HG03196 (cell line): ENCODE measurements at regions not wholly inside any gene's neighbourhood (a gene's known extent, or its start where the extent isn't known, plus 50 kb on each side); places are given as distances from the start of the nearest gene placed in this dataset.

Experiments used
- ATAC-seq: cut with Tn5 transposase; IDR thresholded peaks from one replicate; pipeline ENCODE4 v1.9.1; 2021; ENCODE audit not compliant: unreplicated experiment

DNA sequence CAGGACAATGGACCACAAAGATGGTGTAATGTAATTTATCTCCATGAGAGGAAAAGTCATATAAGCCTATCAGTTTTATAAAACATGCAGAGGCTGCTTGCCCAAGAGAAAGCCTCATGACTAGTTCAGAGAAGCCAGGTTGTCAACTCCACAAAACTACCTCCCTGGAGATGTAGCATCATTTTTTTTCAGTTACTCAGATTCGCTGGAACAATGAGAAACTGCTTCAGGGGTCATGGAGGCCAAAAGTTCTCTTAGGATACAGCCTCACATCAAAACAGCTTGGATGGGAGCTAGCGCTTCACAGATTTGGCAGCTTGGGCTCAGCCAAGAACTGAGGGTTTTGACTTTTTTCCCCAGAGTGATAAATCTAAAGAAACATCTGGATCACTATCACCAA lies 263.5 kb downstream of the INSIG2 start:
- no peak for ATAC-seq

DNA sequence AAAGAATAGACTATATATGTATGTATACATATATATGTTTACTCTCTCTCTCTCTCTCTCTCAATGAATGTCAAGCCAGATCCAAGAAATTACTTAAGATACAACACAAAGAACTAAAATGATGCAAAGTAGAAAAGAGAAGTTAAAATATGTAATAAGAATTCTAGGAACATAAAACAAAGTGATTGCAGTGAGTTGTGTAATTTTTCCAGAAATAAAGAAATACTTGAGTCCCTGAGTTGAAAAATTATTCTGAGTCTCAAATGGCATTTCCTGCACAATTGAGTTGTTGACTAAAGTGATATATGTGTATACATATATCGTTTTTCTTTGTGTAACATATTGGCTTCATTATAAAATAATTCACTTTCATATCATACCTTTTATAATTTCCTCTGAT lies 262.4 kb downstream of the INSIG2 start:
- no peak for ATAC-seq

DNA sequence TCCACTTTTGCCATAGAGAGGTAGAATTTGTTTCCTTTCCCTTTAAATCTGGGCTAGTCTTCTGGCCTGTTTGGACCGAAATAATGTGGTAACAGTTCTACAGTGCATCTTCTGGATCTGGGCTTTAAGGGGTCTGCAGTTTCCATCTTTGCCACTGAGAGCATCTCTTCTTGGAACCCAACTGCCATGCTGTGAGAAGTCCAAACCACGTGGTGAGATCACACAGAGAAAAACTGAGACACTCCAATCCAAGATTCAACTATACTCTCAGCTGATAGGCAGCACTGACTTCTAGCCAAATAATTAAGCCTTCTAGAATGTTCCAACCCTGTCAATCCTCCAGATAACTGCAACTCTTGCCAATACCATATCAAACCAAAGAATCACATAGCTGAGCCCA lies 261.1 kb downstream of the INSIG2 start:
- no peak for ATAC-seq

DNA sequence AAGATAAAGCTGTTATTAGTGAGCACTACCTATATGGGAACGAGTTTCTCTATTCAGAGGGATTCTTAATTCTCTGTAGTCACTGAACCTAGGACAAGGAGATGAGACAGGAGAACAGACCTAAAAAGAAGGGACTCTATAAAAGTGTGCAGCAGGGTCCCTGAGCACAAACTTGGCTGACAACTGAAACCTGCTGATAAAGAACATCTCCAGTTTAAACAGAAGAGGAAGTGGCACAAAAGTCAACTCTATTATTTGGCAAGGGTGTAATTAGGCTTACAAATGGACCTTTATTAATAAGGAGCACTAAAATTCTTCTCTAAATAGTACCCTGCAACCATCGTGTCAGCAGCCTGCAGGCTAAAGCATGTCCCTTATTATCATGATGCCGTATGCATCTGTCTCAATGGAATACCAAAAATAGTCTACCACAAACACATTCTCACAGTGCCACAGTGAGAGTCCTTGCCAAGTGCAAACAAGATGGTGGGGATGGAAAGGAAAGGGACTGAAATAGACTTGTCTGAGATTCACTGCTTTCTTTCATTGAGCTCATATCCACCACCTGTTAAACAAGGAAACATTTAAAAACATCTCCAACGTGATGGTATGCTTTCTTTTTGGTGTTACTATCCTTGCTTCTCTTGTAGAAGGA lies 260.2 kb downstream of the INSIG2 start:
- ATAC-seq, result no peak

DNA sequence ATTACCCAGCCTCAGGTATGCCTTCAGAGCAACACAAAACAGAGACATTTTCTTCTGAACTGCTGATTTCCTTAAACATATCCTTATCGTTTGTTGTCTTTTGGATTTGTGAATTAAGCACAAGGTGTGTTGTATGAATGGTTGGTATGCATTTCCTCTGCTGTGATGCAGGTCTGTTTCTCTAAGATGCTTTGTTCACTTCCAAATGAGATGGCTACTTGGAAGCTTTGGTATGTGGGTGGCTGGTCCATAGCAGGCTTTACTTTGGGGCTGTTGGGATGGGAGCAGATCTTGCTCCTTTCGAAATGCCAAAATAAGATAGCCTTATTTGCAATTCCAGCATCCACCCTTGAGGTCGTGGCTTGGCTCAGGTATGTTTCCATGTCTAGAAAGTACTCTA lies 257.2 kb downstream of the INSIG2 start:
- ATAC-seq, result no peak

DNA sequence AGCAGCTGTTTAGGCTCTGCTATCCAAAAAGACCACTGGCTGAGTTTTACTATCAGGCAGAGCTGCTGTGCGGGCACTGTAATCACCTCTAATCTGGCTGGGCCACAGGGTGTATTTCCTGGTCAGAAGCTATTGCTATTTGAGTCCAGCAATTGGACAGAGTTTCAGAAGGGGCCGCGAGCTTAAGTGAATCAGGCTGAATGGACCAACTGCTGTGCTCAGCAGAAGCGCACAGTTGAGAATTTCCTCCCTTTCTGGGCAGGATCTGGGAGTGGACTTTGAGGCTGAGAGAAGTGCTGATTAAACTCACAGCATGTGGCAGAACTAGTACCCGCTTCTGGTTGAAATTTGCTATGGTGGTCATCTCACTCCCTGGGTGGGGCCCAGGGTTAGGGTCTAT lies 251.8 kb downstream of the INSIG2 start:
- no peak for ATAC-seq

DNA sequence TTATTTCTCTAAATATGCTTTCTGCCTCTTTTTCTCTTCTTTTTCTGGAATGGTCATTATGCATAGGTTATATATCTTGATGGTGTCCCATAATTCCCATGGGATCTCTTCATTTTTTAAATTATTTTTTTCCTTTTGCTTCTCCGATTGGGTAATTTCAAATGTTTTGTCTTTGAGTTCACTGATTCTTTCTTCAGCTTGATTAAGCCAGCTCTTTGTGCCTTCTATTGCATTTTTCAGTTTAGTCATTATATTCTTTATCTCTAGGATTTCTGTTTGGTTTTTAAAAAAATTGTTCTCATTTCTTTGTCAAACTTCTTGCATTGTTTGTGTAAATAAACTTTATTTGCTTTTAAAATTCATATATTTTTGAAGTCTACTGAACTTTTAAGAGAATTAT lies 251.1 kb downstream of the INSIG2 start:
- ATAC-seq, result no peak

DNA sequence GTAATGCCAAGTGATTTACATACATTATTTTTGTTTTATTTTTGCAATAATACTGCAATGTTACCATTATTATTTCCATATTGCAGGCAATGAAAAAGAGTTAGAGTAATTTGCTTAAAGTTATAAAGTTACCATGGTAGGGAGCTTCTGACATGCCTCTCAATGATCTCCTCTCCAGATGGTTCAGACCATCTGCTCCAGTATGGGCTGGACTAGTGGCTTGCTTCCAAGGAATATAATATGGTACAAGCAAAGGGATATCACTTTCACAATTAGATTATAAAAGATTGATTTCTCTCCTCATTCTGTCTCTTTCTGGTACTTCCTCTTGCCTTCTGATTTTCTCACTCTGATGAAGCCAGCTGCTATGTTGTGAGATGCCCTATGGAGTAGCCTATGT lies 245.4 kb downstream of the INSIG2 start:
- ATAC-seq, result no peak

DNA sequence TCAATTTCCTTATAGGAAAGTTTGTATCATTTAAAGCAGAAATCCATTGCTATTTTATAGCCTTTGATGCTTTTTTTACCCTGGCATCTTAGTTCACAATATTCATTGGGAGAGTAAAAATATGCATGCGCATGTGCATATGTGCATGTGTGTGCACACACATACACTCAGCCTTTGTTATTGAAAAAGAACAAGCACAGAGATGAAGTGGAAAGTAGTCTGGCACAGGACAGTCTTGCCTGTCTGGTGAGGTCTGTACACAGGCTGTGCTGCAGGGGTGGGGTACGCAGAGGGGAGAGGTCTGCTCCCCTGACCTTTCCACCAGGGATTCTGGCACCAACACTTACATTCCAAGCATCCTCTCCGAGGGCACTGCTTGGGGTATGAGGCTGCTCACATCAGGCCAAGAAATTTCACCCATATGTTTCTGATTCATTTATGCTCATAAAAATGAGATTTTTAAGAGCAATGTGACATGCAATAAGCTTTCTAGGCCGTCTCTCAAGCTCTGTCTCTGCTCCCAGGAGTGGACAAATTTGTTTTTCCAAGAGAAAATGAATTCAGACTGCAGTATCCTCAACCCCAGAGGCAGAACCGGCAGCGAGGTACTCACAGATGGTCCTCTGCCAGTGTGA lies 237.2 kb downstream of the INSIG2 start:
- ATAC-seq, result no peak

DNA sequence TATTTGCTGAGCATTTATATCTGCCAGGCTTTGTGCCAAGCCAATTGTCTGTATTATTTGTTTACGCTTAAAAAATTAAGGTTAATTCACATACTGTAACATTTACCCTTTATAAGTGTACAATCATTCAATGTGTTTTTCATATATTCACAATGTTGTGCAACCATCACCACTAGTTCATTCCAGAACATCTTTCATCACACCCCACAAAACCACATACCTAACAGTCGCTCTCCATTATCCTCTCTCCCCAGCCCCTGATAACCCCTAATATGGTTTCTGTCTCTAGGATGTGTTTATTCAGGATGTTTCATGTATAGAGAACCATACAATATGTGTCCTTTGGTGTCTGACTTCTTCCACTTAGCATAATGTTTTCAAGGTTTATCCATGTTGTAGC lies 234.1 kb downstream of the INSIG2 start:
- no peak for ATAC-seq

DNA sequence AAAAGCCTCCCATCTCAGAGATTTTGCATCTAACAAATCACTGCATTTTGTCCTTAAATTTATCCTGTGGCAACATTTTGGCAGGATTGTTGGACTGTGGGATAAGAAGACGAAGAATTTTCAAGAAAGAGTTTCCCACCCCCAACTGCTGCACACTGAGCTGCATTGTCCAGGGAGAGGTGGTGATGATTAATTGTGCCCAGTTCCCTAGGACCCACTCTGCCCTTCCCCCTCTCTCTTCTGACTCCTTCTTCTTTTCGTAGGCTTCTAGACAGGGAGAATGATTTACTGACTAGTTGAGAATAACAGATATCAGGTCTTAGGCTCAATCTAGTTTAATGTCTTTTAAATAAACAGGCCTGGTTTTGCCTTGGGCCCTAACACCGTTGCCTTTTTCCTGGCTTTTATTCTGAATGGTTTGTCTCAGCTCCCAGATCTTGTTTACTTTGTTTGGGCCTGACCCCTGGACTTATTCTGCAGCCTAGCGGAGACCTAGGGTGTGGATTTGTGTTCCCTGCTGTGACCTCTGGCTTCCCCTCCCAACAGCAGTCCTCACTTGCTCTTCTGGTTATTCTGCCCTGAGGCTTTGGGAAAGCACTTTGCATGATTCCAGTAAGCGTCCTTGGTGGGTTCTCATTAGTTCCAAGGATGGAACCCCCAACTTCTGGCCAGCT lies 233.3 kb downstream of the INSIG2 start:
- no peak for ATAC-seq

DNA sequence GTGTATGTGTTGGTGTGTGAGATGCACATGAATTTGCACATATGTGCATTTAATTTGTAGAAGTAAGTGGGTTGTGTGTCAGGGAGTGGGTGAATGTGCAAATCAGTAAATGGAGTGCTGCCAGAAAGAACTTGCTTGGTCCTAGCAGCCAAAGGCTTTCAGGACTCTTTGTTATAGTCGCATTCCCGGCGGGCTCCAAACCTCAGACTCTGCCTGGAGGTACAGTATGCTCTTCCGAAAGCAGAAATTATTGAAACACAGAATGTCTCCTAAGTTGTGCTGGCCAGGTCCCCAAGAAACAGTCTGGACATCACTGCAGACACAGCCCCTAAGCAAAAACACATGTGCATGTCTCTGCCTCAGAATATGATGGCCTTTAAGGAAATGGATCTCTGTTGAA lies 232.4 kb downstream of the INSIG2 start:
- no peak for ATAC-seq

DNA sequence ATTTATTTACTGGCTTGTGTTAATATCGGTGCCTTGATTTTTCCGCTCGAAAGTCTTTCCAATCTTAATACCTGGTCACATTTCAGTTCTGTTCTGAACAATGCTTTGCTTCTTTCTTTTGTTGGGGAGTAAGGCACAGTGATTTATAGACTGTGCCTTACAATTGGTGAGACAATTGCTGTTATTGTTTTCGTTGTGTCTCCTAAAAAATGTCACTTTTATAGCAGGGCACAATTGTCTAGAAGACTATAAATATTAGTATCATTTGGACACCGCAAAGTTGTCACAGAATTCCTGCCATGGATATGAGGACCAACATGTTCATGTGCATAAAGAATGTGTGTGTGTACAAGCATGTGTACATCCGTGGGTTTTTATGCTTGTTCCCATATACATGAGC lies 231.9 kb downstream of the INSIG2 start:
- ATAC-seq, result no peak

DNA sequence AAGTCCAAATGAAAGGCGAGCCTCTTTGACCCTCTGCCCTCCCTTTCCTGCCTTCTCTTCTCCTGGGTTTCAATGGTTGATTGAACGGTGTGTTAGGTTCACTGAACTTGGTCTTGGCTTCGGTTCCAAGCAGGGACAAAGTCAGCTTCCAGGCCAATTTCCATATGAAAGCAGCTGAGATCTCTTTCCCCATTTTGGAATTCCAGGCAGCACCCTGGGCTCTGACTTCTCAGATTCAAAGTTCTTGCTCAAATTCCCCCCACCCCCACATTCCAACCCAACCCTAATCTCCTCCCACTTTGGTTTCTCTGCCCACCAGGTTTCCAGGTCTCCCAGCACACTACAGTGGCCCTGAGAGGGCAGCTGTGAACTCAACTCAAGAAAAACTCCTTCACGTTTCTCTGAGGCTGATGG lies 231.0 kb downstream of the INSIG2 start:
- ATAC-seq, result no peak

DNA sequence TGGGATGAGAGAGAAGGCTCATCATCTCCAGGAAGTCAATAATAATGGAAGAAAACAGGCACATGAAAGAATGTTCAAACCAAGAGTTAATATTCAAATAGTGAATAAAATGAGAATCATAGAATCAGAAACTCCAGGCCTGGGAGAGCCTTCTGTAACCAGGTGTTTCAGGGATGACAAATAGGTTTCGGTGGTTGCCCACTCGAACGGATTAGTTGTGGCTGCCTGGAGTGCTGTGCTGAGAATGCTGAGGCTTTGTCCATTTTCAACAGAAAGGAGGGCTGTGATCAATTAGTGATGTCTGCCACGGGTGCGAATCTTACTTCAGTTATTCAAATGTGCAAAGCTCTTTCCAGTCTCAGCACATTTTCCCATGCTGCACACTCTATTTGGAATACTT lies 227.3 kb downstream of the INSIG2 start:
- ATAC-seq, result no peak

DNA sequence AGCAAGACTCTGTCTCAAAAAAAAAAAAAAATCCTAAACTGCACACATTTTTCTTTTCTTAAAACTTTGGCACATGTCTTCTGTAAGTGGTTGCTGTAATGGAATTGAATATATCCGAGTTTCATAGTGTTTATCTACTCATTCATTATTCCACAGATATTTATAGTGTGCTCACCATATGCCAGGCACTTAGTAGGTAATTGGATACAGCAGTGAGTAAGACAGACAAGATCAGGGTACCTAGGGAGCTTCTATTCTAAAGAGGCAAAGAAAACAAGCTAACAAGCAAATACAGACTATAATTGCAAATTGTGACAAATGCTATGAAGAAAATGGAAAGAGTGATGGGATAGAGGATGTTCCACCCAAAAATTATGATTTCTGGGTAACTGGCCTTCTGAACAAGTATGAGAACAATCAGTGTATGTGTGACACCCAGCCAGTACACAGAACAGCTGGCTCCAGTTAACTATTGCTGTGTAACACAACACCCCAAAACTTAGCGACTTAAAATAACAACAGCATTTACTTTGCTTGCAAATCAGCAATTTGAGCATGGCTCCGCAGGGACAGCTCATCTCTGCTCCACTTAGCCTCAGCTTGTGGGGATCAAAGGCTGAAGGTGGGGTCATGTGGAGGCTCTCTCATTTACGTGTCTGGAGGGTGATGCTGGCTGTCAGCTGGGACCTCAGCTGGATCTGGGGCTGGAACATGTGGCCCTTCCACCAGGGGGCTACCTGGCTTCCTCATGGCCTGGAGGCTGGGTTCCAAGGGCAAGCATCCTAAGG lies 224.9 kb downstream of the INSIG2 start:
- ATAC-seq, result no peak

DNA sequence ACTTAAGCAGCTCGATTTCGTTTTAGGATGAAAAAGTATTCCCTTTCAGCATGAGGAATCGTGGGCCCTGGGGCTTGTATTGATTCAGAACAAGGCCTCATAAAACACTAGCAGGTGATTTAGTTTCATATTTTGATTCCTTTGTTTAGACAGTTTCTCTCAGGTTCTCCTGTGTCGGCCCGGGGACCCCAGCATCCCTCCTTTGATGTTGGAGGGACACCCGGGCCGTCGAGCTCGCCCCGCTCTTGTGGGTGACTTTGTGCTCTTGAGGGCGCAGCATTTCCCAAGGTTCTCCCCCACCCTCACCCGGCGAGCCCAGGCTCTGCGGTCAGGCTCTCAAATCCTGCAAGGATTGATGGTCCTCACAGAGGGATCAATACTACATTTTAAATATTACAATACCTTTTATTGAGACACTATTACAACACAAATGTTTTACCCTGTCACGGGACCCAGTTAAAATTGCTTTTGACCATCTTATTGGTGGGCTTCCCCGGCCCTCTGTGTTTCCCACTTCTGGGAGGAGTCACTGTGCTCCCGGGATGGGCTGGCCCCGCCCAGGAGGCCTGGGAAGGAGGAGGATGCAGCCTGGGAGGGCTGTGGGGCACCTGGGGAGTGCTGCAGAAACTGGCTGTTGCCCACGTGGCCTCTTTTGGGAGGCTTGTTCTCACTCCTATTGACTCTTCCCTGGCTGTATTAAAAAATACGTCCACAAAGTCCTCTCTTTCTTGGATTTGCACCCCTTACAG lies 222.6 kb downstream of the INSIG2 start:
- no peak for ATAC-seq

DNA sequence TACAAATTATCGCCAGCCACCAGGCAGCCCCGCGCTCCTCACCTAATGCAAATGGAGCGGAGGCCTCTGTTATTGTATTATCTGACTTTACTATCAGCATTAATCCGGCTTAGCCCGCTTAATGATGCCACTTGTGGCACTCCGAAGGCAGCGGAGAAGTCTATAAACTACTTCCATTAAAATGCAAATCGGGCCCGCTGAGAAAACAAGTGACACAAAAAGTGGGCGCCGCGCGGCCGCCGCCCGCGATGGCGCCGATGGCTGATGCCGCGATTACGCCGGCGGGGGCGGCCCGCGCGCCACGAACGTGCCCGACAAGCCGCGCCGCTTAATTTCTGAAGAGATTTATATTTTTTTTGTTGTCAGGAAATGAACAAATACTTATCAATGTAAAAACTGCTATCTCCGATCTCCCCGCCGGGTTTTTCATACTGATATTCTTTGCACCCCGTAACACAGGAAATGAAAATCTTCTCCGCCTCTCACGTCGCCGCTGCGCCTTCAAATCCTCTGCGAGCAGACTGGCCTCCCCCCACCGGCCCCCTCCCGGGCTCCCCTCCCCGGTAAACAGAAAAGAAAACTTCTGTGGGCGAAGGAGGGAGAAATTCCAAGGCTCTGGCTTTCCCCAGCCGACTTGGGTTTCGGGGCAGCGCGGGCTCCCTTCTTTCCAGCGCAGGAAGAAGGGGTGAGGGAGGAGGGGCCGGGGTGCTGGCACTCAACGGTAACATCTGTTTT lies 221.8 kb downstream of the INSIG2 start:
- peak; percentile 47 for ATAC-seq

DNA sequence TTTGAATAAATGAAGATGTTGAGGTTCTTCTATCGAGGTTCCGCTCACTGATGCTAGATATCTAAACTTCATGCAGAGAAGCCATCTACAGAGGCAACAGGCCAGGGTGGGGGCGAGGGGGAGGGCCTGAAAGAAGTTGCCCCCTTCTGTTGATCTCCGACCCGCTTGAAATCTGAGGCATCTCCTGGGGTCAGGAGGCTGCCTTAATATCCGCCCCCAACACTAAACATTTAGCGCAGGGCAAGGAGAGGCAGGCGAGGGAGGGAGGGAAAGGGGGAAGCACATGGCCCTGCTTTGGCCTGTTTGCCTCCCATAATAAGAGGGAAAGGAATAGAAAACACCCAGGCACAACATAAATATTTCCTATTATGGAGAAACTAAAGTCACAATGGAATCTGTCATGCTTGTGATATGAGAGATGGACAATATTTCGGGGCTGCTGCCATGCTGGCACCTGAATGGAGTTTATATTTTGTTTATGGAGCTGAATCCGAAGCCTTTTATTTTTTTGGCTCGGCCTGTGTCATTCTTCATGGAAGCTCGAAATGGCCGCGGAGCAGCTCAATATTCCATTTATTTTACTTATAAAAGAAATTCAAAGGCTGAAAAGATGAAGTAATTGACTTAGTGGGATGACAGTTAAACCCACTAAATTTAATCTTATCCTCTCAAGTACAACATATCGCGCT lies 221.1 kb downstream of the INSIG2 start:
- ATAC-seq, result no peak

DNA sequence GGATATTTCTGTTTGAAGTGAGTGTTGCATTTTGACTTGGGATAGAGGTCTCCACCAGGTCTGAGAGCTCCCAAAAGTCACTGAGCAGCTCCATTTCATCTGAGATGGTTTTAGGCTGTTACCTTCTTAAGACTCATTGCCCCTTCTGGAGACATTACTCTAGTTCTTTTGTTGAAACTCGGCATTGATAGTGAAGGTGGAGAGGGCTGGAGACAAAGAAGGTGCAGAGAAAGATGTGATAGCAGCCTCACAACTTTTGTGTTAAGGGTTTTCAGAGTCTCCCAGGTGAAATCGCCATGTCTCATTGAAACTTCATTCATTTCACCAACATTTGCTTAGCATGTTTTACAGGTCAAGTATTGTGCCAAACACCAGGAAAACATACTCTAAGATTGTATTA lies 219.6 kb downstream of the INSIG2 start:
- ATAC-seq, result no peak
